GM12891 (cell line): ENCODE measurements at regions not wholly inside any gene's neighbourhood (a gene's known extent, or its start where the extent isn't known, plus 50 kb on each side); places are given as distances from the start of the nearest gene placed in this dataset.
"Not testable (repeated sequence)": the region's sequence is repeated elsewhere in the genome, so short reads cannot be mapped to it uniquely, and the experiment has no call there.

ENCODE experiments used
- PAX5 ChIP-seq: IDR thresholded peaks from 2 replicates; pipeline ENCODE4 v1.6.1; 2011; ENCODE audit warnings: low read length, moderate library complexity, mild to moderate bottlenecking; ENCODE audit not compliant: insufficient read depth, severe bottlenecking
- POLR2A ChIP-seq: IDR thresholded peaks from 2 replicates; pipeline ENCODE4 v1.6.1; 2011; ENCODE audit warnings: low read depth, low read length, control low read depth
- POLR2AphosphoS5 ChIP-seq: IDR thresholded peaks from 2 replicates; pipeline ENCODE4 v1.6.1; 2011; ENCODE audit warnings: low read depth, low read length, control low read depth
- POU2F2 ChIP-seq: IDR thresholded peaks from 2 replicates; pipeline ENCODE4 v1.6.1; 2011; ENCODE audit warnings: low read depth, mild to moderate bottlenecking, control low read depth, low read length, moderate library complexity
- TAF1 ChIP-seq: IDR thresholded peaks from 2 replicates; pipeline ENCODE4 v1.6.1; 2011; ENCODE audit warnings: low read depth, low read length, control low read depth

GRCh38 chr2:87653373-87653772 is 94.5 kb upstream of the PLGLB2 start:
- not testable (repeated sequence) for TF ChIP-seq POLR2A, POLR2AphosphoS5, TAF1, PAX5, POU2F2
